ENCODE measurements at regions not wholly inside any gene's neighbourhood (a gene's known extent, or its start where the extent isn't known, plus 50 kb on each side); places are given as distances from the start of the nearest gene placed in this dataset.

DNA sequence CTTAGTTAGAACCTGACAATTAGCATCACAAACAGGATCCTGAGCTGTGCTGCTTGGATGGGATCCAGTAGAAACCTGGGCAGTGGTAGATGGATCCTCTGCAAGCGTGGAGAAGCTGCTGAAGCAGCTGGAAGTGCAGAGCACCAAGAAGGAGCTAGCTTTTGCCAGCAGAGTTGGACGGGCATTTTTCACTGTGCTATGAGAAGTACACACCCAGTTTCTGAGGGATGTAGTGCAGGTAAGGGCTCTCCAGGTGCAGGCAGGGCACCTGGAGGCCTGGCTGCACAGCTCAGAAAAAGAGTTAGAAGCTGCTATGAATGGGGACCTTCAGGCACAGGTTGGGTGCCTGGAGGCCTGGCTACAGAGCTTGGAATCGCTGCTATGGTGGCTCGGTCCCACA lies 623.9 kb upstream of the NUDT12 start:
- TF ChIP-seq, protein P1, sequence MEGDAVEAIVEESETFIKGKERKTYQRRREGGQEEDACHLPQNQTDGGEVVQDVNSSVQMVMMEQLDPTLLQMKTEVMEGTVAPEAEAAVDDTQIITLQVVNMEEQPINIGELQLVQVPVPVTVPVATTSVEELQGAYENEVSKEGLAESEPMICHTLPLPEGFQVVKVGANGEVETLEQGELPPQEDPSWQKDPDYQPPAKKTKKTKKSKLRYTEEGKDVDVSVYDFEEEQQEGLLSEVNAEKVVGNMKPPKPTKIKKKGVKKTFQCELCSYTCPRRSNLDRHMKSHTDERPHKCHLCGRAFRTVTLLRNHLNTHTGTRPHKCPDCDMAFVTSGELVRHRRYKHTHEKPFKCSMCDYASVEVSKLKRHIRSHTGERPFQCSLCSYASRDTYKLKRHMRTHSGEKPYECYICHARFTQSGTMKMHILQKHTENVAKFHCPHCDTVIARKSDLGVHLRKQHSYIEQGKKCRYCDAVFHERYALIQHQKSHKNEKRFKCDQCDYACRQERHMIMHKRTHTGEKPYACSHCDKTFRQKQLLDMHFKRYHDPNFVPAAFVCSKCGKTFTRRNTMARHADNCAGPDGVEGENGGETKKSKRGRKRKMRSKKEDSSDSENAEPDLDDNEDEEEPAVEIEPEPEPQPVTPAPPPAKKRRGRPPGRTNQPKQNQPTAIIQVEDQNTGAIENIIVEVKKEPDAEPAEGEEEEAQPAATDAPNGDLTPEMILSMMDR (IDR thresholded peaks at IDR 0.05) = no peak
- no peak for TF ChIP-seq POLR2A (IDR thresholded peaks at IDR 0.05)
